CD4-positive, alpha-beta T cell (primary cell): ENCODE measurements at regions not wholly inside any gene's neighbourhood (a gene's known extent, or its start where the extent isn't known, plus 50 kb on each side); places are given as distances from the start of the nearest gene placed in this dataset.

ENCODE experiments used
- ATAC-seq: fragments of 200-7000 bp; cut with Tn5 transposase; one replicate; pipeline ENCODE4 v1.10.0; 2022; ENCODE audit warnings: mild to moderate bottlenecking; ENCODE audit not compliant: poor library complexity
- CTCF ChIA-PET: fragments of 350-600 bp; sonication (Branson Sonifier 250); formaldehyde crosslinking; loops from one replicate; lab custom pipeline; 2021; ENCODE audit warnings: antibody characterized with exemption, inconsistent platforms; lab: Charles Lee
- POLR2A ChIA-PET: fragments of 350-600 bp; sonication (Branson Sonifier 250); formaldehyde crosslinking; loops from one replicate; lab custom pipeline; 2021; ENCODE audit warnings: antibody characterized with exemption, inconsistent platforms; lab: Charles Lee
- DNase-seq, 14 experiments: peaks; one replicate each; pipeline ENCODE4 v3.0.0-alpha.2; 2013 to 2020; ENCODE audit warnings: mixed read lengths in 2 of 14
- H3K27ac ChIP-seq, 2 donors: one replicate each; pipeline versions ENCODE4 v1.5.1 to v1.7.0; 2013; ENCODE audit warnings: low read length in 2 of 2, low read depth in 1 of 2, mild to moderate bottlenecking in 1 of 2
- H3K27me3 ChIP-seq, 2 experiments: 1 replicate in 1 of 2; 2 replicates in 1 of 2; pipeline versions ENCODE4 v1.6.1 to v1.7.0; 2013; ENCODE audit warnings: low read length in 2 of 2, control low read depth in 1 of 2, mild to moderate bottlenecking in 1 of 2, moderate library complexity in 1 of 2; ENCODE audit not compliant: insufficient read depth in 2 of 2, control insufficient read depth in 1 of 2
- H3K36me3 ChIP-seq: one replicate; pipeline ENCODE4 v1.6.1; 2013; ENCODE audit warnings: low read length, control low read depth; ENCODE audit not compliant: insufficient read depth
- H3K4me1 ChIP-seq: one replicate; pipeline ENCODE4 v1.6.1; 2013; ENCODE audit warnings: low read length, control low read depth; ENCODE audit not compliant: insufficient read depth
- H3K4me3 ChIP-seq: one replicate; pipeline ENCODE4 v1.5.1; 2013; ENCODE audit warnings: mild to moderate bottlenecking, low read length, moderate library complexity
- H3K9me3 ChIP-seq, 2 experiments: 1 replicate in 1 of 2; 2 replicates in 1 of 2; pipeline versions ENCODE4 v1.6.1 to v1.7.0; 2013; ENCODE audit warnings: low read length in 2 of 2, mild to moderate bottlenecking in 2 of 2, control low read depth in 1 of 2, moderate library complexity in 1 of 2; ENCODE audit not compliant: control insufficient read depth in 1 of 2, insufficient read depth in 1 of 2
- H3K27ac Mint-ChIP-seq: one replicate; pipeline ENCODE4 v1.8.0; 2020; ENCODE audit warnings: mixed read lengths
- H3K27me3 Mint-ChIP-seq: one replicate; pipeline ENCODE4 v1.8.0; 2021; ENCODE audit warnings: mixed read lengths
- H3K36me3 Mint-ChIP-seq: one replicate; pipeline ENCODE4 v1.8.0; 2021; ENCODE audit warnings: low read depth, mixed read lengths
- H3K4me1 Mint-ChIP-seq: one replicate; pipeline ENCODE4 v1.8.0; 2021; ENCODE audit warnings: low read depth, mixed read lengths
- H3K4me3 Mint-ChIP-seq: one replicate; pipeline ENCODE4 v1.8.0; 2020; ENCODE audit warnings: mild to moderate bottlenecking, mixed read lengths
- H3K9me3 Mint-ChIP-seq: one replicate; pipeline ENCODE4 v1.8.0; 2020; ENCODE audit warnings: mixed read lengths
- intact Hi-C, 2 experiments: fragments of 100-400 bp; cut with DNase I in 1 of 2; cut with micrococcal nuclease in 1 of 2; formaldehyde crosslinking; loops; one replicate each; pipeline versions ENCODE4 v1.15.1 to v1.9.0; 2023 to 2025; cut with DNase I, micrococcal nuclease
- TF ChIP-seq, protein P1 (sequence below): fragments of 200-600 bp; IDR thresholded peaks from one replicate; pipeline ENCODE4 v1.8.0; 2022; ENCODE audit warnings: antibody characterized with exemption, mild to moderate bottlenecking

GRCh38 chr1:22350171-22350923 is 101.3 kb upstream of the ZBTB40 start:
- POLR2A ChIA-PET = interaction anchor here (1.2 kb wide), 1 partner anchor 10 kb away, joined by 4 read pairs; no protein-coding TSS in a partner anchor
- Histone ChIP-seq H3K36me3 (no peaks in the 10 kb centered on the region), H3K27ac (no peak overlapping the region), H3K9me3 (no peaks in the 10 kb centered on the region), H3K27me3 (peaks cover 46 to 60% of the 10 kb centered on the region in 2 experiments), H3K4me3 (no peak overlapping the region), H3K4me1 (peaks cover 3% of the 10 kb centered on the region)
- TF ChIP-seq, protein P1, sequence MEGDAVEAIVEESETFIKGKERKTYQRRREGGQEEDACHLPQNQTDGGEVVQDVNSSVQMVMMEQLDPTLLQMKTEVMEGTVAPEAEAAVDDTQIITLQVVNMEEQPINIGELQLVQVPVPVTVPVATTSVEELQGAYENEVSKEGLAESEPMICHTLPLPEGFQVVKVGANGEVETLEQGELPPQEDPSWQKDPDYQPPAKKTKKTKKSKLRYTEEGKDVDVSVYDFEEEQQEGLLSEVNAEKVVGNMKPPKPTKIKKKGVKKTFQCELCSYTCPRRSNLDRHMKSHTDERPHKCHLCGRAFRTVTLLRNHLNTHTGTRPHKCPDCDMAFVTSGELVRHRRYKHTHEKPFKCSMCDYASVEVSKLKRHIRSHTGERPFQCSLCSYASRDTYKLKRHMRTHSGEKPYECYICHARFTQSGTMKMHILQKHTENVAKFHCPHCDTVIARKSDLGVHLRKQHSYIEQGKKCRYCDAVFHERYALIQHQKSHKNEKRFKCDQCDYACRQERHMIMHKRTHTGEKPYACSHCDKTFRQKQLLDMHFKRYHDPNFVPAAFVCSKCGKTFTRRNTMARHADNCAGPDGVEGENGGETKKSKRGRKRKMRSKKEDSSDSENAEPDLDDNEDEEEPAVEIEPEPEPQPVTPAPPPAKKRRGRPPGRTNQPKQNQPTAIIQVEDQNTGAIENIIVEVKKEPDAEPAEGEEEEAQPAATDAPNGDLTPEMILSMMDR = no peak
- no peaks in the 10 kb centered on the region for H3K9me3 Mint-ChIP-seq
- H3K4me1 Mint-ChIP-seq = peaks cover 15% of the 10 kb centered on the region
- H3K27me3 Mint-ChIP-seq = peaks cover 76% of the 10 kb centered on the region
- DNase-seq (no peak), ATAC-seq (no peak)
- intact Hi-C loops = no loop called here
- no peak overlapping the region for H3K27ac Mint-ChIP-seq
- CTCF ChIA-PET = no interaction called here
- no peaks in the 10 kb centered on the region for H3K36me3 Mint-ChIP-seq
- no peak overlapping the region for H3K4me3 Mint-ChIP-seq

DNA sequence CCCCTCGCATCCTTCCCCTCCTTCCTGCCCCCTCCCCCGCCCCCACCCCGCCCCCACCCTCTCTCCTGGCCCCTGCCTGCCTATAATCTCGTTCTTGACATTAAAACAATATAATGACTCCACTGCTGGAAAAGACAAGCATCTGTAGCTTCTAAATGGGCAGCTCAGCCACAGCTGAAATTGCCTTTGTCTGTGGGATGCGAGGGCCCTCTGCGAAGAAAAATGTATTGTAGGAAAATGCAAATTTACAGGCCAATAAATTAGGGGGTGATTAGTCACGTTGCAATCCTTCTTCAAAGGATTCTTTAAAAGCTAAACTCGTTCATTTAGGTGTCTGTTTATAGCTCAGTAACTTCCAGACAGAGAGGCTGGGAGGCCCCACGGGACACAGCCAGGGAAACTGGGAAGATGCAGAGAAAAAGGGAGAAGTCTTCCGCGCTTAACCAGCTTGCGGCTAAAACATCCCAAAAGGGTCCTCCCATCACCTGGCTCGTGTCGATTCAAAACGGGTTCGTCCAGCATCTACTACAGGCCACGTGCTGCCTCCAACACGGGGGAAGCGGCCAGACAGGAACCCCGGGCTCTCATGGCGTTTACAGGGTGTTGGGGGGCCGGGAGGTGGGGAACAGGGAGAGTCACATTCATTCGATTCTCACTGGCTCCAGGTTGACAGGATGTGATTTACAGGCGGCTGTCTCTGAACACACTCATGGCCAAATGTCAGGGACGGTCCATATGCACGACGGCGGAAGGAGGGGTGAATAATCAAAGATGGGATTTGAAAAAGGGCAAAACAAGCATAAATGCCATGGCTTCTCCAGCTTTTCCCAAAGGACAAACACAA is 100.5 kb upstream of the ZBTB40 start:
- H3K27ac ChIP-seq = no peak overlapping the region
- H3K9me3 ChIP-seq = no peaks in the 10 kb centered on the region
- POLR2A ChIA-PET = interaction anchor here (1.2 kb wide), 1 partner anchor 9 kb away, joined by 4 read pairs; no protein-coding TSS in a partner anchor
- peaks cover 46 to 65% of the 10 kb centered on the region in 2 experiments for H3K27me3 ChIP-seq
- no peaks in the 10 kb centered on the region for H3K36me3 ChIP-seq
- peaks cover 74% of the 10 kb centered on the region for H3K27me3 Mint-ChIP-seq
- TF ChIP-seq, protein P1 = no peak
- H3K4me1 Mint-ChIP-seq = peaks cover 15% of the 10 kb centered on the region
- H3K36me3 Mint-ChIP-seq = no peaks in the 10 kb centered on the region
- no peak overlapping the region for H3K4me3 ChIP-seq
- ATAC-seq = no peak
- intact Hi-C loops = no loop called here
- H3K9me3 Mint-ChIP-seq = no peaks in the 10 kb centered on the region
- H3K27ac Mint-ChIP-seq = no peak overlapping the region
- peak in 1 of 14 experiments; percentile 7 for DNase-seq
- CTCF ChIA-PET = no interaction called here
- peaks cover 3% of the 10 kb centered on the region for H3K4me1 ChIP-seq
- H3K4me3 Mint-ChIP-seq = no peak overlapping the region

DNA sequence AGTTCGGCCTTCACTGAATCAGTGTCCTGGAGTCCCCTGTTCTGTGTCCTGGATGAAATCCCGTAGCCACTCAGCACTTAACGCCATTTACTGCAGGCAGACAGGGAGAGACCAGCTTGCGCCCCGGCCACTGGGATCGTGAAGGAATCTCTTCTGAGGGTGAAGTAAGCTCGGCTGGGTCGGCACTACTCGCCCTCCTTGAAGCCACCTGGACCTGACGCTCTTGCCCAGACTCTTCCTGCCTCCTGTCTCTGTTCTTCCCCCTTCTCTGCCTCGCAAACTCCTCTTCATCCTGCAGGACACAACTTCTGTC is 99.9 kb upstream of the ZBTB40 start:
- H3K27me3 ChIP-seq = peaks cover 46 to 70% of the 10 kb centered on the region in 2 experiments
- no peak for ATAC-seq

More for the DNA sequence above, 99.9 kb upstream of the ZBTB40 start:
- no peaks in the 10 kb centered on the region for H3K9me3 Mint-ChIP-seq
- no peaks in the 10 kb centered on the region for H3K36me3 ChIP-seq
- no peak overlapping the region for H3K27ac ChIP-seq
- H3K36me3 Mint-ChIP-seq = no peaks in the 10 kb centered on the region
- peaks cover 72% of the 10 kb centered on the region for H3K27me3 Mint-ChIP-seq
- no peaks in the 10 kb centered on the region for H3K9me3 ChIP-seq
- DNase-seq = no peak
- H3K4me3 ChIP-seq = no peak overlapping the region
- TF ChIP-seq, protein P1 = no peak
- CTCF ChIA-PET = no interaction called here
- H3K4me1 Mint-ChIP-seq = peaks cover 15% of the 10 kb centered on the region
- H3K4me1 ChIP-seq = peaks cover 3% of the 10 kb centered on the region
- H3K27ac Mint-ChIP-seq = no peak overlapping the region
- POLR2A ChIA-PET = no interaction called here
- intact Hi-C loops = no loop called here
- no peak overlapping the region for H3K4me3 Mint-ChIP-seq
